Neural progenitor cell (in vitro differentiated cells): ENCODE measurements at regions not wholly inside any gene's neighbourhood (a gene's known extent, or its start where the extent isn't known, plus 50 kb on each side); places are given as distances from the start of the nearest gene placed in this dataset.

Experiments used
- EZH2phosphoT487 ChIP-seq: fragments of 200-600 bp; sonication (generic); IDR thresholded peaks from 2 replicates; pipeline ENCODE4 v1.6.1; 2017; ENCODE audit warnings: antibody characterized with exemption
- TF ChIP-seq, protein P1 (sequence below): fragments of 200-600 bp; sonication (generic); IDR thresholded peaks from 2 replicates; pipeline ENCODE4 v1.5.1; 2017; ENCODE audit warnings: antibody characterized with exemption, mild to moderate bottlenecking

DNA sequence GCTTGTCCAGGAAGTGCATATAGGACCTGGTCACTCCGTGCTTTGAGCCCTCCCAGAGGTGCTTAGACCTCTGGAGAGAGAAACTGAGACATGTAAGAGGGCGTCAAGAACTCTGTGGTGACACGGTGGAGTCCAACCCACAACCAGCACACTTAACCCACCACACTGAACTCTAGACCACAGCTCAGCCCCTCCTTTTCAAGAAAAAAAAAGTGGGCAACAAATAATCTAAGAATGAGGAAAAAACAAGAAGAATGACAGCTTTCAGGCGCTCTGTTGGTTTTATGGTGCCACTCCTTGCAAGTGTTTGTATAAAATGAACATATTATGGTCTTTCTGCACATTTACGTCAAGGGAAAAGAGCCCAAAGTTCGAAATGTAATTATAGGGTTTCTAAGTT lies 50.2 kb upstream of the SNAPC3 start:
- TF ChIP-seq, protein P1, sequence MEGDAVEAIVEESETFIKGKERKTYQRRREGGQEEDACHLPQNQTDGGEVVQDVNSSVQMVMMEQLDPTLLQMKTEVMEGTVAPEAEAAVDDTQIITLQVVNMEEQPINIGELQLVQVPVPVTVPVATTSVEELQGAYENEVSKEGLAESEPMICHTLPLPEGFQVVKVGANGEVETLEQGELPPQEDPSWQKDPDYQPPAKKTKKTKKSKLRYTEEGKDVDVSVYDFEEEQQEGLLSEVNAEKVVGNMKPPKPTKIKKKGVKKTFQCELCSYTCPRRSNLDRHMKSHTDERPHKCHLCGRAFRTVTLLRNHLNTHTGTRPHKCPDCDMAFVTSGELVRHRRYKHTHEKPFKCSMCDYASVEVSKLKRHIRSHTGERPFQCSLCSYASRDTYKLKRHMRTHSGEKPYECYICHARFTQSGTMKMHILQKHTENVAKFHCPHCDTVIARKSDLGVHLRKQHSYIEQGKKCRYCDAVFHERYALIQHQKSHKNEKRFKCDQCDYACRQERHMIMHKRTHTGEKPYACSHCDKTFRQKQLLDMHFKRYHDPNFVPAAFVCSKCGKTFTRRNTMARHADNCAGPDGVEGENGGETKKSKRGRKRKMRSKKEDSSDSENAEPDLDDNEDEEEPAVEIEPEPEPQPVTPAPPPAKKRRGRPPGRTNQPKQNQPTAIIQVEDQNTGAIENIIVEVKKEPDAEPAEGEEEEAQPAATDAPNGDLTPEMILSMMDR = no peak
- TF ChIP-seq EZH2phosphoT487 = no peak
